OCI-LY1 (cell line): ENCODE measurements at regions not wholly inside any gene's neighbourhood (a gene's known extent, or its start where the extent isn't known, plus 50 kb on each side); places are given as distances from the start of the nearest gene placed in this dataset.

Experiments used
- H2AFZ ChIP-seq: fragments of 200-600 bp; sonication (generic), shearing (Covaris generic); 2 replicates; pipeline ENCODE4 v1.6.0; 2014; ENCODE audit warnings: antibody characterized with exemption, mild to moderate bottlenecking, low read length
- H3F3A ChIP-seq: fragments of 200-600 bp; sonication (generic), shearing (Covaris generic); 2 replicates; pipeline ENCODE4 v1.6.0; 2014; ENCODE audit warnings: mild to moderate bottlenecking, antibody characterized with exemption, low read length, moderate library complexity; ENCODE audit not compliant: insufficient read depth
- H3K27ac ChIP-seq: fragments of 200-600 bp; sonication (generic); 2 replicates; pipeline ENCODE4 v1.5.1; 2014; ENCODE audit warnings: low read length, mixed run types, mild to moderate bottlenecking, low read depth; ENCODE audit not compliant: poor library complexity, severe bottlenecking
- H3K27me3 ChIP-seq: fragments of 200-600 bp; sonication (generic); 2 replicates; pipeline ENCODE4 v1.6.0; 2014; ENCODE audit warnings: antibody characterized with exemption, mild to moderate bottlenecking, low read length, moderate library complexity; ENCODE audit not compliant: insufficient read depth
- H3K36me3 ChIP-seq: fragments of 200-600 bp; sonication (generic); 2 replicates; pipeline ENCODE4 v1.6.1; 2014; ENCODE audit warnings: mild to moderate bottlenecking, antibody characterized with exemption, low read length, moderate library complexity, mixed read lengths; ENCODE audit not compliant: insufficient read depth
- H3K4me1 ChIP-seq: fragments of 200-600 bp; sonication (generic); 2 replicates; pipeline ENCODE4 v1.5.1; 2014; ENCODE audit warnings: mild to moderate bottlenecking, low read length, moderate library complexity; ENCODE audit not compliant: insufficient read depth, severe bottlenecking
- H3K4me2 ChIP-seq: fragments of 200-600 bp; sonication (generic), shearing (Covaris generic); 2 replicates; pipeline ENCODE4 v1.6.1; 2014; ENCODE audit warnings: low read length
- H3K4me3 ChIP-seq: fragments of 200-600 bp; sonication (generic); 2 replicates; pipeline ENCODE4 v1.5.1; 2014; ENCODE audit warnings: low read length, low read depth, mild to moderate bottlenecking, mixed read lengths; ENCODE audit not compliant: poor library complexity, severe bottlenecking
- H3K79me2 ChIP-seq: fragments of 200-600 bp; shearing (Covaris generic); 2 replicates; pipeline ENCODE4 v1.6.1; 2016; ENCODE audit warnings: mixed run types, low read length, mixed read lengths; ENCODE audit not compliant: insufficient read depth
- H3K9ac ChIP-seq: fragments of 200-600 bp; sonication (generic), shearing (Covaris generic); 2 replicates; pipeline ENCODE4 v1.6.1; 2014; ENCODE audit warnings: mild to moderate bottlenecking, low read length, mixed read lengths
- H3K9me2 ChIP-seq: fragments of 200-600 bp; sonication (generic), shearing (Covaris generic); 2 replicates; pipeline ENCODE4 v1.6.1; 2014; ENCODE audit warnings: low read depth, mild to moderate bottlenecking, low read length, mixed read lengths
- H3K9me3 ChIP-seq: fragments of 200-600 bp; shearing (Covaris generic); 2 replicates; pipeline ENCODE4 v1.6.1; 2014; ENCODE audit warnings: low read length, mixed read lengths
- H4K20me1 ChIP-seq: fragments of 200-600 bp; sonication (generic), shearing (Covaris generic); 2 replicates; pipeline ENCODE4 v1.6.0; 2016; ENCODE audit warnings: mild to moderate bottlenecking, low read length; ENCODE audit not compliant: insufficient read depth
- CTCF ChIP-seq: fragments of 200-600 bp; sonication (generic), shearing (Covaris generic); IDR thresholded peaks from 2 replicates; pipeline ENCODE4 v1.5.1; 2017; ENCODE audit warnings: mild to moderate bottlenecking, antibody characterized with exemption, low read length, moderate library complexity, mixed read lengths
- EZH2 ChIP-seq: fragments of 200-600 bp; sonication (generic), shearing (Covaris generic); IDR thresholded peaks from 2 replicates; pipeline ENCODE4 v1.8.0; 2017; ENCODE audit warnings: borderline replicate concordance, mixed run types, mild to moderate bottlenecking, antibody characterized with exemption, low read length, moderate library complexity, mixed read lengths

GRCh38 chr17:5644065-5644464 lies 59.8 kb upstream of the NLRP1 start:
- TF ChIP-seq CTCF (no peak), EZH2 (no peak)

GRCh38 chr17:5651348-5651747 lies 67.0 kb upstream of the NLRP1 start:
- Histone ChIP-seq H3K9me3 (0 out of 2 replicates have a peak, but pooled peaks cover 5% of the 10 kb centered on the region), H2AFZ (no peak overlapping the region), H3K4me3 (no peak overlapping the region), H3K9me2 (no peaks in the 10 kb centered on the region), H3K4me1 (no peaks in the 10 kb centered on the region), H3K27ac (no peak overlapping the region), H3K79me2 (no peaks in the 10 kb centered on the region), H3K36me3 (no peaks in the 10 kb centered on the region), H3K4me2 (no peak overlapping the region), H3K9ac (no peak overlapping the region), H4K20me1 (no peaks in the 10 kb centered on the region), H3F3A (no peaks in the 10 kb centered on the region), H3K27me3 (no peaks in the 10 kb centered on the region; the same call in 1 of the 2 replicates)
- TF ChIP-seq EZH2 (no peak), CTCF (no peak)

More at GRCh38 chr17:5644065-5644464, 59.8 kb upstream of the NLRP1 start:
- Histone ChIP-seq H3K79me2 (no peaks in the 10 kb centered on the region), H3K4me2 (no peak overlapping the region), H2AFZ (no peak overlapping the region), H3K27me3 (no peaks in the 10 kb centered on the region), H4K20me1 (no peaks in the 10 kb centered on the region), H3K36me3 (no peaks in the 10 kb centered on the region), H3F3A (no peaks in the 10 kb centered on the region), H3K4me1 (no peaks in the 10 kb centered on the region), H3K9me2 (no peaks in the 10 kb centered on the region), H3K27ac (no peak overlapping the region), H3K9me3 (no peaks in the 10 kb centered on the region), H3K9ac (no peak overlapping the region), H3K4me3 (no peak overlapping the region)

- no peak for TF ChIP-seq CTCF
- no peak for TF ChIP-seq EZH2
These were observed 77.3 kb upstream of the NLRP1 start for GRCh38 chr17:5661491-5662125.

More at GRCh38 chr17:5661491-5662125, 77.3 kb upstream of the NLRP1 start:
- Histone ChIP-seq H3F3A (no peaks in the 10 kb centered on the region), H3K79me2 (no peaks in the 10 kb centered on the region), H3K4me2 (no peak overlapping the region), H3K9ac (no peak overlapping the region), H3K4me1 (no peaks in the 10 kb centered on the region), H3K9me2 (no peaks in the 10 kb centered on the region), H3K36me3 (no peaks in the 10 kb centered on the region), H3K27me3 (peaks cover 4% of the 10 kb centered on the region; the same call in 1 of the 2 replicates), H4K20me1 (no peaks in the 10 kb centered on the region), H3K9me3 (no peaks in the 10 kb centered on the region), H2AFZ (no peak overlapping the region), H3K4me3 (no peak overlapping the region), H3K27ac (no peak overlapping the region)
